ENCODE measurements at regions not wholly inside any gene's neighbourhood (a gene's known extent, or its start where the extent isn't known, plus 50 kb on each side); places are given as distances from the start of the nearest gene placed in this dataset.

DNA sequence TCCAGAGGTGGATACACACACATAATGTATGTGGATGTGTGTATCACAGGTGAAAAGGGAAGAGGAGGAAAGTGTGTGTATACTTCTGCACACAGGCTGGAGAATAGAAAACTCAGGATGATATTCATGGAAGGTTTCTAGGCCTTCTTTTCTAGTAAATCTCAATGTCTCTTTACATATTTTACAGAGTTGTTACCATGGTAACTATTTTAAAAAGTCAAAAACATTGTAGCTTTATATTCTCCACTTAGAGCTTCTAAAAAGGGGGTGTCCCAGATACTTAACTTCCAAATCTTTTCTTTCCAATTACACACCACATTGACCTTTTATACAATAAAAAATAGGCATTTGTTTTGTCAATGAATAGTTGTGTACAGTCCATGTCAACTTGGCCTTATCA is 604.8 kb upstream of the LCORL start:
- Histone ChIP-seq H3K27me3 (replicated peaks; ENCODE audit: insufficient read depth, low read depth, low read length, poor library complexity) (no peaks in the 10 kb centered on the region), H3K36me3 (ENCODE audit: insufficient read depth, low read length, poor library complexity, severe bottlenecking) (no peaks in the 10 kb centered on the region), H3K27ac (ENCODE audit: low read depth, low read length, poor library complexity, severe bottlenecking) (no peak overlapping the region), H3K4me3 (ENCODE audit: low read depth, low read length, poor library complexity, severe bottlenecking) (no peak overlapping the region), H3K9me3 (ENCODE audit: low read depth, low read length, poor library complexity, severe bottlenecking) (no peaks in the 10 kb centered on the region), H3K4me1 (ENCODE audit: insufficient read depth, low read length, poor library complexity, severe bottlenecking) (no peaks in the 10 kb centered on the region)
- BruUV-seq (replicated peaks) = no TSS peak
- intact Hi-C loops (cut with micrococcal nuclease; ENCODE audit: unreplicated experiment) = no loop called here
- TF ChIP-seq EZH2 (IDR thresholded peaks at IDR 0.05; ENCODE audit: borderline replicate concordance, low read depth, low read length, poor library complexity, severe bottlenecking) (no peak), CTCF (conservative IDR thresholded peaks at IDR 0.05; ENCODE audit: low read depth, low read length) (no peak)
- ChIA-PET POLR2A (ENCODE audit: low non-redundant PET) (no interaction called here), CTCF (no interaction called here)
- no peak for DNase-seq (ENCODE audit: low spot score)

DNA sequence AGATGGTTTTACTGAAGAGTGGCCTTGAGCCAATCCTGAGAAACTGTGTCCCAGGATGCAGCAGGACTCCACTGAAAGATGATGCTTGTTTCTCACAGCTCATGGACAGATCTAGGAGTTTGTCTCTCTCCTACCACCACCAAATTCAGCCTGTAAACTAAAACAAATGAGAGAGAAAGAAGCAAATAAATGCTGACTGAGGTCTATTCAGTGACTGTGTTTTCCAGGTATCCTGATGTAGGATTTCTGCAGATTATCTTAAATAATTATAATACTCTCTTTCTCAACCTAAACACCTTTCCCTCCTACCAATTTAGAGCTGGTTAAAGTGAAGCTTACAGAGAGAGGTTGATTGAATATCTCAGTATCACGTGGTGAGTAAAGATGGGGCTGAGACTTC is 599.6 kb upstream of the LCORL start:
- ChIA-PET CTCF (no interaction called here), POLR2A (ENCODE audit: low non-redundant PET) (no interaction called here)
- no peaks in the 10 kb centered on the region for H3K4me1 ChIP-seq (ENCODE audit: insufficient read depth, low read length, poor library complexity, severe bottlenecking)
- BruUV-seq (replicated peaks) = no TSS peak
- DNase-seq (ENCODE audit: low spot score) = no peak
- H3K4me3 ChIP-seq (ENCODE audit: low read depth, low read length, poor library complexity, severe bottlenecking) = no peak overlapping the region
- no peak for TF ChIP-seq CTCF (conservative IDR thresholded peaks at IDR 0.05; ENCODE audit: low read depth, low read length)
- no peak for TF ChIP-seq EZH2 (IDR thresholded peaks at IDR 0.05; ENCODE audit: borderline replicate concordance, low read depth, low read length, poor library complexity, severe bottlenecking)
- H3K9me3 ChIP-seq (ENCODE audit: low read depth, low read length, poor library complexity, severe bottlenecking) = no peaks in the 10 kb centered on the region
- no peaks in the 10 kb centered on the region for H3K27me3 ChIP-seq (replicated peaks; ENCODE audit: insufficient read depth, low read depth, low read length, poor library complexity)
- H3K36me3 ChIP-seq (ENCODE audit: insufficient read depth, low read length, poor library complexity, severe bottlenecking) = no peaks in the 10 kb centered on the region
- intact Hi-C loops (cut with micrococcal nuclease; ENCODE audit: unreplicated experiment) = no loop called here
- H3K27ac ChIP-seq (ENCODE audit: low read depth, low read length, poor library complexity, severe bottlenecking) = no peak overlapping the region

- H3K27me3 ChIP-seq (replicated peaks; ENCODE audit: insufficient read depth, low read depth, low read length, poor library complexity) = no peaks in the 10 kb centered on the region
- no peak overlapping the region for H3K4me3 ChIP-seq (ENCODE audit: low read depth, low read length, poor library complexity, severe bottlenecking)
- BruUV-seq (replicated peaks) = no TSS peak
- no peak overlapping the region for H3K27ac ChIP-seq (ENCODE audit: low read depth, low read length, poor library complexity, severe bottlenecking)
- ChIA-PET CTCF (no interaction called here), POLR2A (ENCODE audit: low non-redundant PET) (no interaction called here)
- no peak for TF ChIP-seq EZH2 (IDR thresholded peaks at IDR 0.05; ENCODE audit: borderline replicate concordance, low read depth, low read length, poor library complexity, severe bottlenecking)
- no peak for TF ChIP-seq CTCF (conservative IDR thresholded peaks at IDR 0.05; ENCODE audit: low read depth, low read length)
- H3K36me3 ChIP-seq (ENCODE audit: insufficient read depth, low read length, poor library complexity, severe bottlenecking) = no peaks in the 10 kb centered on the region
- no peaks in the 10 kb centered on the region for H3K4me1 ChIP-seq (ENCODE audit: insufficient read depth, low read length, poor library complexity, severe bottlenecking)
- no peak for DNase-seq (ENCODE audit: low spot score)
- intact Hi-C loops (cut with micrococcal nuclease; ENCODE audit: unreplicated experiment) = no loop called here
- H3K9me3 ChIP-seq (ENCODE audit: low read depth, low read length, poor library complexity, severe bottlenecking) = no peaks in the 10 kb centered on the region
Measured at GRCh38 chr4:18616720-18617119, 595.2 kb upstream of the LCORL start.
